NCI-H345 treated with DMSO at 0.1 percent for 48 hours (cell line): ENCODE measurements at regions not wholly inside any gene's neighbourhood (a gene's known extent, or its start where the extent isn't known, plus 50 kb on each side); places are given as distances from the start of the nearest gene placed in this dataset.
"Not testable (repeated sequence)": the region's sequence is repeated elsewhere in the genome, so short reads cannot be mapped to it uniquely, and the experiment has no call there.

ENCODE experiments used
- DNase-seq: peaks from one replicate; lab custom pipeline; 2025; ENCODE audit not compliant: unreplicated experiment; lab: John Stamatoyannopoulos, UW

DNA sequence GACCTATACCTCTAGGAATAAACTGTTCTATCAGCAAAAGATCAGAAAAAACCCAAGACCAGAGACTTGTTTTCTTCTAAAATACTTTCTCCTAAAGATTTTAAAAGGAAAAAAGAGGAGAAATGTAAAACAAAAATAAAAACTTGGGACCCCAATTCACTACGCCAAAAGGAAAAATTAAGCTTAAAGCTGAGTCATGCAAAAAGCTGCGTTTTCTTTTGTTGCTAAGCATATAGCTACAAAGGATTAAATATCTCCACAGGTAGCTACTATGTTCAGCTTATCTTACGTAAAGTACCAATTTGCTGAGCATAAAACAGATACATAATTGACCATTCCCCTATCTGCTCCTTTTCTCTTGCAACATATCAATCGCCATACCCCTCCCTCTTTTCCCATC, 950.0 kb upstream of the NXPH2 start:
- no peak for DNase-seq

DNA sequence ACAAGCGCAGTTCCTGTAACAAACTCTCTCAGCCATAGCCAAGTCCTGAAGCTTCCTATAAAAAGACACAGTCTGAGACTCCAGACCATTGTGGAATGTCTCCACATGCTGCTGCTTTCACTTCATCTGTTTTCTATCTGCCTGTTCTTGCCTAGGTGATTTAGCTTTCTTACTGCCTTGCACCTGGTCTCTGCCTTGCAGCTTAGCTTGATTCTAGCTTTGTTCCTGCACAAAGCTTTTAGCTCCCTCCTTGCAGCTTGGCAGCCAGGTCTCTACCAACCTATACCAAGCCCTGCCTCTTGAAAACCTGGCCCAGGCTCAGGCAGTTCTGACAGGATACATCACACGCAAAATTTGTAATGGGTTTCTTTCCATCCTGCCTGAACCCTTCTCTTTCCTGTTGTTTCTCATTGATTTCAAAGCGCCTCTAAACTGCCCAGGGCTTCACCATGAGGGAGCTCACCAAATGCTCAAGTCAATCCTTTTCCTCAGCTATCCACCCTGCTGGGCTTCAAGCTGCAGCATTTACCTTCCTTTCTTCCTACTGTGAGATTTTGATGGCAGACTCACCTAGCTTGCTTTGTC, 941.3 kb upstream of the NXPH2 start:
- DNase-seq = no peak

DNA sequence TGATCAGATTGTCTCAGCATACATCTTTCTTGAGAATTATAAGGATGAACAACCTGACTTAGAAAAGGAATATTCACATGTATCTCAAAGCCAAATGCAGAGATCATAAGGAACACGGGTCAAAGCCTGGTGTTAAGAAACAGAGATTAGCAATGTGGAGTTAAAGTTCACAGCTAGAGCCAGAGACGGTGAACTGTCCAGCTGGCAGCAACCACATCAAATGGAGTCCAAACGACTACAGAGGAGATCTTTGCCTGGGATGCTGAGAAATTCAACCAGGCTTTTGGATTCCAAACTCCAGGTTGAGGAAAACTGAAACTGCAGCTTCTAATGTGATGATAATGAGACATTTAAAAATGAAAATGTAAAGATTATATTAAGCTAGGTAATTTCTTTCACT, 939.9 kb upstream of the NXPH2 start:
- DNase-seq = no peak

DNA sequence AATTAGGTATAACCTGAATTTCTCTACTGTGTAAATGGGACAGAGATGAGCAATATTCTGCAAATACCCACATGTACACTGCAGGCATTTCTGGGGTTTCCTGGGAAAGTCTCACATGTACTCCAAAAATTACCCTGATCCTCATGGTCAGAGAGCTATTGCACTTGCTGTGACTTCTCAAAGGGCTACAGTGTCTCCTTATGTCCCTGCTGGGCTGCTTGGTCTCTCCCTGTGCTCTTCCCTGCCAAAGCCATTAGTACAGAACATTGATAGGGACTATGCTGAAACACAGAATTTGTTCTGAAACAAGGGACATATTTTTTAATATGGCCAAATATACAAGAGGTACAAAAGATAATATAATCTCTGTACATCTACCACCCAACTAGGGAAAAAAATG, 924.4 kb upstream of the NXPH2 start:
- no peak for DNase-seq

DNA sequence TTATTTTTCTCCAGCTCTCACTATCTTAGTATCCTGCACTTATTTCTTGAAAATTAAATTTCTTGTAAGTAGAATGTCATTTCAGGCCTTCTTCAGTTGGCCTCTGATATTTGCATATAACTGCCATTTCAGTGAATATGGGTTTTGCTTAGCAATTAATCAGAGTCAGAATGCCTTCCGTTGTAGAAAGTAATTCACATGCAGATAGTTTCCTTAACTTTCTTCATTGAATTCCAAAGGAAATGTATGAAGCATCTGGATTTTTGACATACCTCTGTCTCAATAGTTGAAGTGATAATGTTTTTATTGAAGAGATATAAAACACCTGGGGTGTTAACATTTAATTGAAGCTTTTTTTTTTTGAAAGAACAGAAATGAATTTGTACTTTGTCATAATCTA, 914.1 kb upstream of the NXPH2 start:
- no peak for DNase-seq

DNA sequence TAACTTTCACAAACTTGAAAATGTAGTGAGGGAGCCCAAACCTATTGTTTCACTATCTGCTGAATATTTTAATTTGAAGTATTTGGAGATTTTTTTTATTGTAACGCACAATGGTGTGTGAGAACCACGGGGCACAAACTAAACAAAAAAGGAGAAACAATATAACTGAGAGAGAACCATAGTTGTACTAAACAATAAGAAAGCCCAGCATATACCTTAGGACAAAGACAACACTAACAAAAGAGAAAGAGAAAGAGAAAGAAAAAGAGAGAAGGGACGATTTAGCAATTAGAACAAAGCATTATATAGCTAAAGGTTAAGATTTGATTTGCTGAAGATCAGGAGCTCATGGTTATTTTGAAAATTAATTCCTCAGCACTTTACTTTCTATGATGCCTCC, 906.0 kb upstream of the NXPH2 start:
- DNase-seq = no peak

DNA sequence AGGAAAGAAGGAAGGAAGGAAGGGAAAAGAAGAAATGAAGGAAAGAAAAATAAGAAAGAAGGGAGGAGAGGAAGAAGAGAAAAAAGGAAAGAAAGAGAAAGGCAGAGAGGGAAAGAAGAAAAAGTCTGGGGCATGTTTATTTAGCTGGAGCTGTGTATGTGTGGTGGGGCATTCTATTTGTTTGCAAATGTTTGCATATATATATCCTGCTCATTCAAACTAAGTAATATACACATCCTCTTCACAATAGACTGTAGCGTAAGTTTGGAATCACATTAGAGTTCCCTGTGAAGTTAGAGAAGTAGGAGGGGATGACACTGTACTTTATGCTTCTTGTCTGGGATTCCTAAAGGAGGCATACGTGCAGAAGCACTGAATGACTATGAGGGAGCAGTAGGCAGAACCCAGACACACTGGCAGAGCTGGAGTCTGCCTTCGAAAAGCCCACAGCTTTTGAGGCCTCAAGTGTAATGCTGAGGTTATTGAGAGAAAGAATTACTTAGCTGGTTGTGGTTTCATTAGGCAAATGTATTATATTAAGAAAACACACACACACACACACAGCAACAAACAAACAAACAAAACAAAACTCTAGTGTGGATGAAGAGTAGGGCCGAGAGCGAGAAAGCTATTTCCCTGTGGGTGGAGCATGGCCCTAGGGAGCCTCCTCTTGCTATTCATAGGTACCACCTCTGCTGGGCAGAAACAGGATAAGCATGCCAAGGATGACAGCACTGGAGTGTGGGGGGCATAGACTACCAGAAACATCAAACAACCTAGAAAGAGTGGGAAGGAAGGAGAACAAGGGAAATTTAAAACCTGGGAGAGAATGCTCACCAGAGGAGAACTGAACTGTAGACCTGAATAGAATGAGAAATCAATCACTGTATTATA, 905.1 kb upstream of the NXPH2 start:
- DNase-seq = no peak

DNA sequence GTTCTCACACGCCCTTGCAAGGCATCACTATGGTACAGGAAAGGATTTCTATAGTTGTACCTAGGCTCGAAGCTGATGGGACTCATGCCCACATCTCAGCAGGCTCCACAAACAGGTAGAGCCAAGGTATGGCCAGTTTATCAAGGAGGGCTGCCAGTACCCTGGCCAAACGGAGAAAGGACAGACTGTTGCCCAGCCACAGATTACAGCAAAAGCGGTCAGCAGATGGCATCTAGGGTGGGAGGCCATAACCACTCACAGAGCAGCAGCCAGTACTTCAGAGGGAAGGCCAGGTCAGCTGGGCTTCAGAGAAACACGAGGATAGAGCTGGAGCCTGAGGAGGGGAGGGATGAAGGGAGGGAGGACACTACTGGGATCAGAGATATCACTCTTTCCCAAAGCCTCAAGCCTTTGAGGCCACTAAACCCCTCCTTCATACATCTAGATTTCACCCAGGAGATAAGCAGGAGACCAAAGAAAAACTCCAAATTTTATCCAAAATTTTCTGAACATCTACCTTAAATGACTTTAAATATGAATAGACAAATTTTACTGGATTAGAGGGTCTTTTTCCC, 904.2 kb upstream of the NXPH2 start:
- DNase-seq = no peak

DNA sequence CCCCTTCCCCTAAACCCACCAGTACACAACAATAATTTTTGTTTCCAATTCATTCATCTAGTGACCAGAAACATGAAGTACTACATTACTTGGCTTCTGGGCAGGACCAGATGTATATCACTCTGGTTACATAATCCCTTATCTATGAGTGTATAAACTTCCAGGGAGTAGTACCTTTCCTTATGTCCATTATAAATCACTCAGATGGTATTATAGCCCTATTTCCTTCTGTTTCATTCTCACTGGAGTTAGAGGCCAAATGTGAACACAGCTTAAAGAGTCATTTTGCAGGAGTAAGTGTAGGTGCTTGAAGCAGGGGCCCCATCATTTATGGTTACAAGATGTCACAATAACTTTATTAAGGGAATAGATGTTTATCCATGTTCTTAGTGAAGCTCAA, 894.4 kb upstream of the NXPH2 start:
- no peak for DNase-seq

DNA sequence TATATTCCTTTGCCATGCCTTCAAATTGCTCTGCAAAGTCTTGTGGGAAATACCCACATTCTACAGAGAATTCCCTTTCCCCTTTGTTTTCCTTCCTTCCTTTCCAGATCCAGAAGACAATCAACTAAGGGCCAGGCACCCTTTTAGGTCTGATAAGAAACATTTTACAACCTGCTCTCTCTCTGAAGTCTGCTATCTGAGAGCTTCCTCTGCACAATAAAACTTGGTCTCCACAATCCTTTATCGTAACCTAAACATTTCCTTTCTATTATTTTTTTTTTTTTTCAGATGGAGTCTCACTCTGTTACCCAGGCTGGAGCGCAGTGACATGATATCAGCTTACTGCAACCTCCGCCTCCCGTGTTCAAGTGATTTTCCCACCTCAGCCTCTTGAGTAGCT, 893.3 kb upstream of the NXPH2 start:
- not testable (repeated sequence) for DNase-seq

DNA sequence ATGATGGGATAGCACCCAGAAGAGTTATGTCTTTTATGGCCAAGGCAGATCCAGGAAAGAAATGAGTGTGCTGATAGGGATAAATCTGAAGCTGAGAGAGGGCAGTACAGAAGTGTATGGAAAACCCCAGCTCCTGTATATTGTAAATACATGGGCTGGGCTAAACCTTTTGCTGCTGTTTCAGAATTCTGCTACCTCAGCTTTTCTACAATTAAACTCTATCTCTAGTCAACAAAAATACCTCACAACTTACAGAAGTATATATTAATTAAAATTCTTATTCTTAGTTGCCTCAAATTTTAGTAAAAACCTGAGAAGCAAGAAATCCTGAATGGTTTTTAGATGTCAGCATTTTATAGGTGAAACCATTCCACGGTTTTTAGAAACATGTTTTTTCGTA, 889.5 kb upstream of the NXPH2 start:
- DNase-seq = no peak

DNA sequence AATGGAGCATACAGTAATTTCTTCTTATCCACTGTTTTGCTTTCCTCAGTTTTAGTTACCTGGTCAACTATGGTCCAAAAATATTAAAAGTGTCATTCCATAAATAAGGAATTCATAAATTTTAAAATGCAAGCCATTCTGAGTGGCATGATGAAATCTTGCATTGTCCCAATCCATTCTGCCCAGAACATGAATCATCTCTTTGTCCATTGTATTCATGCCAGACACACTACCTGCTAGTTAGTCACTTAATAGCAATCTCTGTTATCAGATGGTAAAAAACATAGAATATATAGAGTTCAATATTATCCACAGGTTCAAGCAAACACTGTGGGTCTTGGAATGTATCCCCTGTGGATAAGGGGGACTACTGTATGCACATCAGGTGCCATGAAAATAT, 872.2 kb upstream of the NXPH2 start:
- DNase-seq = no peak

DNA sequence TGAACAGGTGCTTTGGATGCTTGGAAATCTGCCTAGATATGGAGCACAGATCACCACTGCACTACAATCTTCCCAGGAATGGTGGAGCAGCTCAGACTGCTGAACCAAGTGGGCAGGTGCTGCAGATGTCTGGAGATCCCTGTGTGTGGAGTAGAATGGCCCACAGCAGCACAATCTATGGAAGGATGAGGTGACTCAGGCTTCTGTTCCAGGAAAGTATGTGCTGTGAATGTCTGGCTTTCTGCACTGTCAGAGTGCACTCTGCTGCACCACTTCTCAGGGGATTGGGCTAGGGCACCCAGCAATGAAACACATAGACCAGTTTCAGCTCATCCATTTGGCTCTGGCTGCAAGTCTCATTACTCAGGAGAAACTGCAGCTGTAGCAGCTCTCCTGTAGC, 865.4 kb upstream of the NXPH2 start:
- DNase-seq = no peak

DNA sequence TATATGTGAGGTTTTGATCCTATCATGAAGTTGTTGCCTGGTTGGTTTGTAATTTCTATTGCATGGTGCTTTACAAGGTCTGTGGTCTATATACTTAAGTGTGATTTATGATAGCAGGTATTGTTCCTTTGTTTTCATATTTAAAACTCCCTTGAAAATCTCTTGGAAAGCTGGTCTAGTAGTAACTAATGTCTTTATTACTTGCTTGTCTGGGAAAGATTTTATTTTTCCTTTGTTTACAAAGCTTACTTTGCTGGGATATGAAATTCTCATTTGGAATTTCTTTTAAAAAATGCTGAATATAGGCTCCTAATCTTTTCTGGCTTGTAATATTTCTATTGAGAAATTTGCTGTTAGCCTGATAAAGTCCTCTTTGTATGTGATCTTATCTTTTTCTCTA, 862.9 kb upstream of the NXPH2 start:
- DNase-seq = no peak

DNA sequence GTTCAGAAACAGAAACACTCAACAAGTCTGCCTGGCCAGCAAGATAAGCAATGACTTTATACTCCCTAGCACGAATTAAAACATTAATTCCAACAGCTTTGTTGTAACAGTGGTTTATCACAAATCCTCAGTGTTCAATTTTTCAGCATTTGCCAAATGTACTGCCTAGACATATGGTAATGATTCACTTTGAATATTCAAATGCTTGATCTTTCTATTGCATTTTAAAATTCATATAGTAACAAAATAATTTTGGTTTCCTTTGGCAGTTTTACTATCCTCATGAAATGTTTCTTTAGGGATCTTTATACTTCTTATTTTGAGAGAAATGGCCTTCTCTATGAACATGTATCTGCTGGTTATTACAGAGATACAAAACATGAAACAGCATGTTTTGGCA, 851.8 kb upstream of the NXPH2 start:
- DNase-seq = no peak

DNA sequence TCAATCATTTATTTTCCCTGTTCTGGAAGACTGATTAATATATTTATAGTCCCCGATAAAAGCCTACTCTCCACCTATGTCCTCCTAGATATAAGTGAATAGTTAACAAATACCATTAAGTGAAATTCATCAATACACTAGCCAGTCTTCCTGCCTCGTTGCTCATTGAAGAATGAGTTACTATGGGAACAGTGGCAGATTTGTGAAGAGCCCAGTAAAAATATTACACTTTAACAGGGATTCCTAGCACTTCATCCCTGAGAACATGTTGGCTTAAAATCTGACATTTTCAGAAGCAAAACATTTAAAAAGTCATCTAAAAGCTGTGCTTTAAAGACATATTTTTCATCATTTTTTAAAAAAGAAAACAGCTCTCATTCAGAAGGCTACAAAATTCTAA, 848.7 kb upstream of the NXPH2 start:
- no peak for DNase-seq

DNA sequence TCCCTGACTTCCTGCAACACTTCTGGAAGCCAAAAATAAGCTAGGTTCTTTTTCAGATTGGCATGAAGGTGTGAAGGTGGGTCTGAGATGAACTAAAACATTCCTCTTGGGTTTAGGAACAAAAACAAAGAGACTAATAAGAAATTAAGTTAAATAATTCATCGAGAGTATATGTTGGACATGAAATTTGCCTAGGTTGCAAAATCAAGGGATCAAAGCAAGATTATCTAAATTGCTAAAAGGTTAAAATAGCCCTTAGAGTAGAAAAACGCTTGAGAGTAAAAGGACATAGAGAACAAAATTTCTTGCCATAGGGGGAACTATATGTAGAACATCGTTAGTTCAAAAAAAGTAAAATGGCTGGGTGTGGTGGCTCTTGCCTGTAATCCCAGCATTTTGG, 845.9 kb upstream of the NXPH2 start:
- DNase-seq = no peak

DNA sequence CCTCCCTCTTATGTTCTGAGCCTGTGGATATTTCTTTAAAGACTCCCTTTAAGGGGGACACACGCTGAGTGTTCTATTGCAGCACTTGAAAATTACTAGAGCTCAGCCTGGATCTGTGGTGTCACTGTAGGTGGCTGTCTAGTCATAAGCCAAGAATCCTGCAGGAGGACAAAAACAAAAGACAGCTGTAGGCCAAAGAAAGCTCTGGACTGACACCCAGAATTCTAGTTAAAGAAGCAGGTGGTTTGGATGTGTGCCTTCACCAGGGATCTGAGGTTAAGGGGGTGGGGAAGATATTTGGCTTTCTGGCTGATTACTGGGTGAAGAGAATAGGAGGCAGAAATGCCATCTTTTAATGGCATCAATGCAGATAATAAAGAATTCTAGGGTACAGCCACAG, 842.5 kb upstream of the NXPH2 start:
- no peak for DNase-seq

DNA sequence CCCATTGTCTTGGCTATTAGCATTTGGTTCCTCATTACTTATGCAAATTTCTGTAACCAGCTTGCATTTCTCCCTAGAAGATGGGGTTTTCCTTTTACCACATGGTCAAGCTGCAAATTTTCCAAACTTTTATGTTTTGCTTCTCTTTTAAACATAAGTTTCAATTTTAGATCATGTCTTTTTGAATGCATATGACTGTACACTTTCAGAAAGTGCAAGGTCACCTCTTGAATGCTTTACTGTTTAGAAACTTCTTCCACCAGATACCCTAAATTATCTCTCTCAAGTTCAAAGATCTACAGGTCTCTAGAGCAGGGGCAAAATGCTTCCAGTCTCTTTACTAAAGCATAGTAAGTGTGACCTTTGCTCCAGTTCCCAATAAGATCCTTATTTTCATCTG, 837.6 kb upstream of the NXPH2 start:
- DNase-seq = no peak

DNA sequence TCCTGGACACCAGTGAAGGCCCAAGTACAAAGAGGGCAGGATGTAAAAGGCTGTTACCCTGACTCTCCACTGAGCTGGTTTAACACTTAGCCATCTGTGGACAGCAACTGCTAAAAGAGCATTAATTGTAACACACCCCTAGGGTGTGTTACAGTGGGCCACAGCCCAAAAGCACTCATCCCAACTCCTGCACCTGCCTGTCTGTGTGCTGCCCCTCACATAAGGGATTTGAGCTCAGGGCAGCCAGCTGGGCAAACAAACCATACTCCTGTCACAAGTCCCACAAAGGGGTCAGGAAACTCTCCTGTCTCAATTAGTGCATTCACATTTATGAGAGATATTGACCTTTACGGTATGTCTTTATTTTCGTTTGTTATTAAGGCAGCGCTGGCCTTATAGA, 833.1 kb upstream of the NXPH2 start:
- peak; percentile 80 for DNase-seq

DNA sequence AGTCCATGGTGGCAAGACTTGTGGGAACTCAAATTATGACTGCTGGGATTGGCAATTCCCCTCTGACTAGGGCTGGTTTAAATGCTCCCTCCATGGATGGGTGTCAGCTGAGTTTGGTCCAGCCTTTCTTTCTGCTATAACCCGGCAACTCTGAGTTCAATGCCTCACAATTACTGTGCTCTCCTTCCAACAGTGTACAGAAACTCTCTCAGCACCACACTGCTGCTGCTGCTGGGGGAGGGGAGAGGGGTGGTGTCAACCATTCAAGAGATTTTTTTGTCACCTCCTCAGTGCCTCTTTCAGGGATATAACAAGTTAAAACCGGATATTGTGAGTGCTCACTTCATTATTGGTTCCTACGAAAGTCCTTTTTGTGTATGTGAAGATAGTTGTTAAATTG, 830.3 kb upstream of the NXPH2 start:
- no peak for DNase-seq

DNA sequence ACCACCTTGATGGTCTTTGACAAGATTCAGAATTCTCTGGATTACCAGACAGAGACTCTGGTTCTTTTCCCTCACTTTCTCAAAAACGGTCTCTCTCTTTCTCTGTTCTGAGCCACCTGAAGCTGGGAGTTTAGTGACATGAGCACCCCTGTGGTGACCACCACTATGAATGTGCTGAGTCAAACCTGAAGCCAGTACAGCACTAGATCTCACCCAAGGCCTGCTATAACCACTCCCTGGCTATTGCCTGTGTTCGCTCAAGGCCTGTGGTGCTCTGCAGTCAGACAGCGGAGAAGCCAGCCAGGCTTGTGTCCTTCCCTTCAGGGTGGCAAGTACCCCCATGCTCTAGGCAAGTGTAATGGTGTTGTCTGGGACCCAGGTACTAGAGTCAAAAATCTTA, 828.9 kb upstream of the NXPH2 start:
- DNase-seq = no peak

DNA sequence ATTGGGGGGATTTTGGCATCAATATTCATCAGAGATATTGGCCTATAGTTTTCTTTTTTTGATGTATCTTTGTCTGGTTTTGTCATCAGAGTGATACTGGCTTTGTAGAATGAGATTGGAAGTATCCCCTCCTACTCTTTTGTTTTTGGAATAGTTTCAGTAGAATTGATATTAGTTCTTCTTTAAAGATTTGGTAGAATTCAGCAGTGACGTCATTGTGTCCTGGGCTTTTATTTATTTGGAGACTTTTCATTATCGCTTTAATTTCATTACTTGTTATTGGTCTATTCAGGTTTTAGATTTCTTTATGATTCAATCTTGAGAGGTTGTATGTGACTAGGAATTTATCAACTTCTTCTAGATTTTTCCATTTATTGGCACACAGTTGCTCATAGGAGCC, 825.5 kb upstream of the NXPH2 start:
- DNase-seq = no peak
